PC-9 (cell line): ENCODE measurements at regions not wholly inside any gene's neighbourhood (a gene's known extent, or its start where the extent isn't known, plus 50 kb on each side); places are given as distances from the start of the nearest gene placed in this dataset.

Experiments used
- EZH2 ChIP-seq: fragments of 200-600 bp; sonication (generic); IDR thresholded peaks from 2 replicates; pipeline ENCODE4 v1.8.0; 2017; ENCODE audit warnings: antibody characterized with exemption, low read depth
- TF ChIP-seq, protein P1 (sequence below): fragments of 200-600 bp; sonication (generic); conservative IDR thresholded peaks from 2 replicates; pipeline ENCODE4 v1.6.1; 2017; ENCODE audit warnings: mixed run types, antibody characterized with exemption, mild to moderate bottlenecking, moderate library complexity

DNA sequence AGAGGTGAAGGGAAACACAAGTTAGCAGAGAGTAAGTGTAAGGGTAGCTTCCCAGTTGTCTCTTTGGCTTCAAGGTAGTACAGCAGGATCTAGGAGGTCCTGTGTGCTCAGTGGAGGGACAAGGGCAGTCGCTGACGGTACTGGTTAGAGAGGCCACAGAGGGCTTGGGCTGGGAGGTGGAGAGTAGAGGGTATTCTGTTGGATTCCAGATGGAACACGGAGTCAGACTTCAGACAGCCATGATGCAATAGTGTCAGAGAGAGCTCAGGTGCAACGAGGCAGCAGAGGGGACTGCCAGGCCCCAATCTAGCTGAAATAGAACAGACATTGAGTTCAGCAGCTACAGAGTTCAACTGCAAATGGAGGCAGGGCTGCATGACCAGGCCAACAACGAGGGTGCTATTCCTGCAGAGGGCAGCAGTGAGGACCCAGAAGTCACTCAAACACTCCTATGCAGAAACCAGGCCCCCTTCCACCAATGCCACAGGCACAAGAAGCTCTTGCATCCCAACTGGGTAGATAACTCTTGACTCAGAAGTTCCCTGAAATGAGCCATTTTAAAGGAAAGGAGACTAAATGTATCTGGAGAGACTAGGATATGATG is 325.0 kb upstream of the ESRRG start:
- TF ChIP-seq, protein P1, sequence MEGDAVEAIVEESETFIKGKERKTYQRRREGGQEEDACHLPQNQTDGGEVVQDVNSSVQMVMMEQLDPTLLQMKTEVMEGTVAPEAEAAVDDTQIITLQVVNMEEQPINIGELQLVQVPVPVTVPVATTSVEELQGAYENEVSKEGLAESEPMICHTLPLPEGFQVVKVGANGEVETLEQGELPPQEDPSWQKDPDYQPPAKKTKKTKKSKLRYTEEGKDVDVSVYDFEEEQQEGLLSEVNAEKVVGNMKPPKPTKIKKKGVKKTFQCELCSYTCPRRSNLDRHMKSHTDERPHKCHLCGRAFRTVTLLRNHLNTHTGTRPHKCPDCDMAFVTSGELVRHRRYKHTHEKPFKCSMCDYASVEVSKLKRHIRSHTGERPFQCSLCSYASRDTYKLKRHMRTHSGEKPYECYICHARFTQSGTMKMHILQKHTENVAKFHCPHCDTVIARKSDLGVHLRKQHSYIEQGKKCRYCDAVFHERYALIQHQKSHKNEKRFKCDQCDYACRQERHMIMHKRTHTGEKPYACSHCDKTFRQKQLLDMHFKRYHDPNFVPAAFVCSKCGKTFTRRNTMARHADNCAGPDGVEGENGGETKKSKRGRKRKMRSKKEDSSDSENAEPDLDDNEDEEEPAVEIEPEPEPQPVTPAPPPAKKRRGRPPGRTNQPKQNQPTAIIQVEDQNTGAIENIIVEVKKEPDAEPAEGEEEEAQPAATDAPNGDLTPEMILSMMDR = 0 out of 2 replicates have a peak, but pooled peaks have one; percentile 39
- no peak for TF ChIP-seq EZH2
